Amniotic epithelial cell (primary cell): ENCODE measurements at regions not wholly inside any gene's neighbourhood (a gene's known extent, or its start where the extent isn't known, plus 50 kb on each side); places are given as distances from the start of the nearest gene placed in this dataset.

Source experiments
- DNase-seq: peaks from one replicate; pipeline ENCODE4 v3.0.0-alpha.2; 2010; ENCODE audit warnings: low read depth

- DNase-seq = no peak
These were observed 196.1 kb downstream of the MACC1 start for GRCh38 chr7:20021066-20021465.

- DNase-seq = no peak
These were observed 197.3 kb downstream of the MACC1 start for GRCh38 chr7:20019757-20020432.

GRCh38 chr7:20016669-20017068, 200.5 kb downstream of the MACC1 start:
- no peak for DNase-seq

GRCh38 chr7:20013536-20013935, 203.6 kb downstream of the MACC1 start:
- DNase-seq = no peak

- no peak for DNase-seq
These were observed 205.1 kb downstream of the MACC1 start for GRCh38 chr7:20012100-20012499.

- no peak for DNase-seq
These were observed 206.3 kb downstream of the MACC1 start for GRCh38 chr7:20010877-20011276.

GRCh38 chr7:20007510-20007909, 209.7 kb downstream of the MACC1 start:
- no peak for DNase-seq

GRCh38 chr7:20005081-20005480, 212.1 kb downstream of the MACC1 start:
- DNase-seq = no peak

GRCh38 chr7:19999681-20000080, 217.5 kb downstream of the MACC1 start:
- no peak for DNase-seq

GRCh38 chr7:19991936-19992335, 218.5 kb upstream of the TMEM196 start:
- no peak for DNase-seq

- DNase-seq = no peak
These were observed 216.5 kb upstream of the TMEM196 start for GRCh38 chr7:19989906-19990305.

- no peak for DNase-seq
These were observed 215.4 kb upstream of the TMEM196 start for GRCh38 chr7:19988860-19989259.

- no peak for DNase-seq
These were observed 210.8 kb upstream of the TMEM196 start for GRCh38 chr7:19984231-19984632.

- DNase-seq = peak; percentile 77
These were observed 209.7 kb upstream of the TMEM196 start for GRCh38 chr7:19982841-19983835.

GRCh38 chr7:19973581-19973980, 200.2 kb upstream of the TMEM196 start:
- no peak for DNase-seq

- DNase-seq = no peak
These were observed 199.5 kb upstream of the TMEM196 start for GRCh38 chr7:19972876-19973275.

- DNase-seq = no peak
These were observed 198.5 kb upstream of the TMEM196 start for GRCh38 chr7:19971956-19972355.

- no peak for DNase-seq
These were observed 197.1 kb upstream of the TMEM196 start for GRCh38 chr7:19970514-19970913.

GRCh38 chr7:19969859-19970493, 196.6 kb upstream of the TMEM196 start:
- peak; percentile 31 for DNase-seq

GRCh38 chr7:19964246-19964645, 190.8 kb upstream of the TMEM196 start:
- DNase-seq = peak; percentile 55

GRCh38 chr7:19963695-19964094, 190.3 kb upstream of the TMEM196 start:
- DNase-seq = no peak

GRCh38 chr7:19958309-19958896, 185.0 kb upstream of the TMEM196 start:
- peak; percentile 87 for DNase-seq
